ENCODE measurements at regions not wholly inside any gene's neighbourhood (a gene's known extent, or its start where the extent isn't known, plus 50 kb on each side); places are given as distances from the start of the nearest gene placed in this dataset.

DNA sequence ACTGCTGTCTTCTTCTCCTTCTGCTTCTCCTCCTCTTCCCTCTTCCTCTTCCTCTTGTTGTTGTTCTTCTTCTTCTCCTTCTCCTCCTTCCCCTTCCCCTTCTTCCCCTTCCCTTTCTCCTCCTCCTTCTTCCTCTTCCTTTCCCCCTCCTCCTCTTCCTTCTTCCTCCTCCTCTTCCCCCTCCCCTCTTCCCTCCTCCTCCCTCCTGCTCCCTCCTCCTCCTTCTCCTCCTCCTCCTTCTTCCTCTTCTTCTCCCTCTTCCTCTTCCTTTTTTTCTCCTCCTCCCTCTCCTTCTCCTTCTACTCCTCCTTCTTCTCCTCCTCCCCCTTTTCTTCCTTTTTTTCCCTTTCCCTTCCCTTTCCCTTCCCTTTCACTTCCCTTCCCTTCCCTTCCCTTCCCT is 245.0 kb upstream of the IRX5 start:
- Histone ChIP-seq H3K36me3 (ENCODE audit: low read depth, missing control alignments) (no peaks in the 10 kb centered on the region), H3K27ac (no peak overlapping the region), H3K4me1 (no peaks in the 10 kb centered on the region), H3K9me3 (no peaks in the 10 kb centered on the region), H3K27me3 (no peaks in the 10 kb centered on the region), H3K4me3 (no peak overlapping the region)
- intact Hi-C loops (cut with DNase I; ENCODE audit: low total_unique reads) = no loop called here
- no peak for DNase-seq
- TF ChIP-seq POLR2A (IDR thresholded peaks at IDR 0.05) = no peak
- TF ChIP-seq, protein P1, sequence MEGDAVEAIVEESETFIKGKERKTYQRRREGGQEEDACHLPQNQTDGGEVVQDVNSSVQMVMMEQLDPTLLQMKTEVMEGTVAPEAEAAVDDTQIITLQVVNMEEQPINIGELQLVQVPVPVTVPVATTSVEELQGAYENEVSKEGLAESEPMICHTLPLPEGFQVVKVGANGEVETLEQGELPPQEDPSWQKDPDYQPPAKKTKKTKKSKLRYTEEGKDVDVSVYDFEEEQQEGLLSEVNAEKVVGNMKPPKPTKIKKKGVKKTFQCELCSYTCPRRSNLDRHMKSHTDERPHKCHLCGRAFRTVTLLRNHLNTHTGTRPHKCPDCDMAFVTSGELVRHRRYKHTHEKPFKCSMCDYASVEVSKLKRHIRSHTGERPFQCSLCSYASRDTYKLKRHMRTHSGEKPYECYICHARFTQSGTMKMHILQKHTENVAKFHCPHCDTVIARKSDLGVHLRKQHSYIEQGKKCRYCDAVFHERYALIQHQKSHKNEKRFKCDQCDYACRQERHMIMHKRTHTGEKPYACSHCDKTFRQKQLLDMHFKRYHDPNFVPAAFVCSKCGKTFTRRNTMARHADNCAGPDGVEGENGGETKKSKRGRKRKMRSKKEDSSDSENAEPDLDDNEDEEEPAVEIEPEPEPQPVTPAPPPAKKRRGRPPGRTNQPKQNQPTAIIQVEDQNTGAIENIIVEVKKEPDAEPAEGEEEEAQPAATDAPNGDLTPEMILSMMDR (IDR thresholded peaks at IDR 0.05) = no peak

DNA sequence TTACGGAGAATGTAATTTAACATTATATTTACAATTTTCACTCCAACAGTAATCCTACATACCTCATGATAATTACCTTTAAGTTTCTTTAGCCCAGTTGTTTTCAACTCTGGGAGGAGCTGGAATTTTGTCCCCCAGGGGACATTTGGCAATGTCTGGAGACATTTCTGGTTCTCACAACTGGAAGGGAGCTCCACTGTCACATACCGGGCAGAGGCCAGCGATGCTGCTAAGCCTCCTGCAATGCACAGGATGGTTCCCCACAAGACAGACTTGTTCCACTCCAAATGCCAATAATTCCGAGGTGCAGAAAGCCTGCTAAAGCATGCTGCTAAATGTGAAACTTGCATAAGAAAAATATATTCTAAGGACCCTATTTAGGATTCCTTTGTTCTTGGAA is 251.1 kb upstream of the IRX5 start:
- H3K9me3 ChIP-seq = no peaks in the 10 kb centered on the region
- H3K4me1 ChIP-seq = no peaks in the 10 kb centered on the region
- H3K36me3 ChIP-seq (ENCODE audit: low read depth, missing control alignments) = no peaks in the 10 kb centered on the region
- no peak overlapping the region for H3K27ac ChIP-seq
- intact Hi-C loops (cut with DNase I; ENCODE audit: low total_unique reads) = no loop called here
- 93 to 95% methylated on average over 4 of the region's 4 CpGs for WGBS, 2 donors
- no peak for TF ChIP-seq POLR2A (IDR thresholded peaks at IDR 0.05)
- TF ChIP-seq, protein P1 (IDR thresholded peaks at IDR 0.05) = no peak
- H3K4me3 ChIP-seq = no peak overlapping the region
- no peaks in the 10 kb centered on the region for H3K27me3 ChIP-seq
- no peak for DNase-seq

DNA sequence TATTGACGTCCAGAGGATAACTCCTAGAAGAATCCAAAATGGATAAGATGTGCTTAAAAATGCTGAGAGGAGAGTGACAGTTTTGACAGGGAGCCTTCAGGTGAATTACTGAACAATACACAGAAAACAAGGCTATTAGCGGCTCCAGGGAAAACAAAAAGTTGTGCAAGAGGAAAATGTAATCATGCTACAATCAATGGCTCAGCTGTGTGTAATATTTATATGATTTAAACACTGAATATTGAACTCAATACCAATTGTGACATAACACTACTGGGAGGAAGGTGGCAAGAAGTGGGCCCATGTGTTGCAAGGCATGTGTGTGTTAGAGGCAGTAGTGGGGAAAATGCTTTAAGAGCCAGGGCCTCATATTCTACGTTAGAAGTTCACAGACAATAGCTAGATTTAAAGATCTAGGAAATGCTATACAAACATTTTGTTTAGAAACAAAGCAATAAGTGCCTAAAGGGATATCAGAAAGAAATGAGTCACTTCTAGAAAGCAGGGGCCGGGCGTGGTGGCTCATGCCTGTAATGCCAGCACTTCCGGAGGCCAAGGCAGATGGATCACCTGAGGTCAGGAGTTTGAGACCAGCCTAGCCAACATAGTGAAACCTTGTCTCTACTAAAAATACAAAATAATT is 253.2 kb upstream of the IRX5 start:
- 83 to 88% methylated on average over 6 of the region's 6 CpGs for WGBS, 2 donors
- intact Hi-C loops (cut with DNase I; ENCODE audit: low total_unique reads) = no loop called here

DNA sequence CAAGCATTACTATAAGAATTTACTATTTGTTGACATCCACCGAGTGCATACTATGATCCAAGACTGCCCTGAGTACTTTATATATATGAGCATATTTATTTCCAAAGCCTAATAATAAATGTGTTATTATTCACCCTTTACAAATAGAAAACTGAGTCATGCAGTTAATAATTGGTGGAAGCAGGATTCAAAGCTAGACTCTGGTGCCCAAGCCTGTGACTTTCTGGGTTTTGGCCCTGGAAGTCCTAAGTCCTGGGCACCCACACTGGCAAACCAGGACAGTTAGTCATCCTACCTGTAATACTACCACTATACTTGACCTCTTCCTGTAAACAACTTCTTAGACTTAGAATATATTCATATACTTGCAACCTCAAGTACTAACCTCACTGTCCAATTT is 257.4 kb upstream of the IRX5 start:
- Histone ChIP-seq H3K4me3 (no peak overlapping the region), H3K27me3 (no peaks in the 10 kb centered on the region), H3K27ac (no peak overlapping the region), H3K9me3 (no peaks in the 10 kb centered on the region), H3K4me1 (no peaks in the 10 kb centered on the region), H3K36me3 (ENCODE audit: low read depth, missing control alignments) (no peaks in the 10 kb centered on the region)
- 79 to 89% methylated on average over 1 of the region's 1 CpG for WGBS, 2 donors
- no peak for DNase-seq
- no peak for TF ChIP-seq POLR2A (IDR thresholded peaks at IDR 0.05)
- TF ChIP-seq, protein P1 (IDR thresholded peaks at IDR 0.05) = no peak
- intact Hi-C loops (cut with DNase I; ENCODE audit: low total_unique reads) = no loop called here

More for the DNA sequence above, 253.2 kb upstream of the IRX5 start:
- Histone ChIP-seq H3K9me3 (no peaks in the 10 kb centered on the region), H3K27me3 (no peaks in the 10 kb centered on the region), H3K27ac (no peak overlapping the region), H3K36me3 (ENCODE audit: low read depth, missing control alignments) (no peaks in the 10 kb centered on the region), H3K4me1 (no peaks in the 10 kb centered on the region), H3K4me3 (no peak overlapping the region)
- TF ChIP-seq POLR2A (IDR thresholded peaks at IDR 0.05) = no peak
- TF ChIP-seq, protein P1 (IDR thresholded peaks at IDR 0.05) = no peak
- no peak for DNase-seq

- no peaks in the 10 kb centered on the region for H3K4me1 ChIP-seq
- H3K9me3 ChIP-seq = no peaks in the 10 kb centered on the region
- H3K4me3 ChIP-seq = no peak overlapping the region
- intact Hi-C loops (cut with DNase I; ENCODE audit: low total_unique reads) = no loop called here
- H3K27ac ChIP-seq = no peak overlapping the region
- no peak for DNase-seq
- TF ChIP-seq, protein P1 (IDR thresholded peaks at IDR 0.05) = no peak
- TF ChIP-seq POLR2A (IDR thresholded peaks at IDR 0.05) = no peak
- no peaks in the 10 kb centered on the region for H3K27me3 ChIP-seq
- H3K36me3 ChIP-seq (ENCODE audit: low read depth, missing control alignments) = no peaks in the 10 kb centered on the region
- WGBS, 2 donors = 88 to 89% methylated on average over 1 of the region's 1 CpG
These were observed 258.2 kb upstream of the IRX5 start for GRCh38 chr16:54672500-54672899.
